ENCODE measurements at regions not wholly inside any gene's neighbourhood (a gene's known extent, or its start where the extent isn't known, plus 50 kb on each side); places are given as distances from the start of the nearest gene placed in this dataset.

GRCh38 chr1:232212253-232212652 lies 417.7 kb downstream of the SIPA1L2 start:
- TF ChIP-seq GATA2 (IDR thresholded peaks at IDR 0.05; ENCODE audit: low read depth, low read length) (no peak), GATA3 (IDR thresholded peaks at IDR 0.05; ENCODE audit: low read depth, low read length) (no peak)

DNA sequence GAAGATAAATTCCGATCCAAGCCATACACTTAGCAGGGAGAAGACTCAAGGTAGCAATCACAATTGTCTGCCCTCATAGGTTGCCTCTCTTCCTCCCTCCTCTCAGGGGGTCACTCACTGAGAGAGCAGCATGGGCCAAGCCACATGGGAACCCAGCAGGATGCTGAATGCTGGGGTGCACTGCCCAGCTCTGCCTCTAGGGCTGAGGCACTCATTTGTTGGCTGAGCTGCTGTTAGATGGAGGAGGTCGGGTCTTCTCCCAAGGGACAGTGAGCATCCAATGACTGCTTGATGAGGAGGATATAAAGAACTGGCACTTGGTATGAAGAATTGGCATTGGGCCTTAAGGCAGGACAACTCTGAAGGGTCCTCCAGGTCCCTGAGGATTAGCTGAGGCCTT lies 418.8 kb downstream of the SIPA1L2 start:
- no peak for TF ChIP-seq GATA3 (IDR thresholded peaks at IDR 0.05; ENCODE audit: low read depth, low read length)
- TF ChIP-seq GATA2 (IDR thresholded peaks at IDR 0.05; ENCODE audit: low read depth, low read length) = no peak

- TF ChIP-seq GATA3 (IDR thresholded peaks at IDR 0.05; ENCODE audit: low read depth, low read length) = no peak
Observed at GRCh38 chr1:232209357-232209756, 420.6 kb downstream of the SIPA1L2 start.

DNA sequence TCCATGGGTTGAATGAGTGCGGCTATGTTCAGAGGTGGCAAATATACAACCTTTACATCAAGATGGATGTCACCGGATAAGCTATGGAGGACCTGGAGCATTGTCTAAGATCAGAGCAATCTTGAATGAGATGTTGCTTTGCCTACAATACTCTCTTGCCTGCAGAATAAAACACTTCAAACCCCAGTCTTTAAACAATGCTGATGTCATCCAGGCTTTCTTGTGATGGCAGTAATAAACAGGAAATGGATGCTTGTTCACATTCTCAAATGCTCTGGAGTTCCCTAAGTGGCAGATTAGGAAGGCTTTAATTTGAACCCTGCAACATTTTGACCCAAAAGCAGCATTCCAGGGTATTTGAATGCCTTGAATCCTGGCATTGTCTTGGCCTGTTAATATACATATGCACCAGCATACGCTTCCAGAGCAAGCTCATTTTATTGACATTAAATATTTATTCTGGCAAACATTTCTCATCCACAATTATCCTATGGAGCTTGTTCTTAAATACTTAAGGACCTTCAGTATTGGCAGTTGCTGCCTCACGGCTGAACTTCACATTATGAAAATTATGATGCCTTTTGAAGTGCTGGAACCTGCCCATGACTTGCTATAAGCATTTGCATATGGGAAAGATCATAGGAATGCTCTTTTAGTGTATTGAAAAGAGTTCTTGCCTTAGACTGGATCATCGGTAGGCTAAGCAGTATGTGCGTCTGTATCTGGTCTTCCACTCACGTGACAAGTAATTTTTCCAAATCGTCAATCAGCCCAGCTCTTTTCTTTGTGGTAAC lies 422.7 kb downstream of the SIPA1L2 start:
- TF ChIP-seq GATA3 (IDR thresholded peaks at IDR 0.05; ENCODE audit: low read depth, low read length) (no peak), GATA2 (IDR thresholded peaks at IDR 0.05; ENCODE audit: low read depth, low read length) (no peak)

DNA sequence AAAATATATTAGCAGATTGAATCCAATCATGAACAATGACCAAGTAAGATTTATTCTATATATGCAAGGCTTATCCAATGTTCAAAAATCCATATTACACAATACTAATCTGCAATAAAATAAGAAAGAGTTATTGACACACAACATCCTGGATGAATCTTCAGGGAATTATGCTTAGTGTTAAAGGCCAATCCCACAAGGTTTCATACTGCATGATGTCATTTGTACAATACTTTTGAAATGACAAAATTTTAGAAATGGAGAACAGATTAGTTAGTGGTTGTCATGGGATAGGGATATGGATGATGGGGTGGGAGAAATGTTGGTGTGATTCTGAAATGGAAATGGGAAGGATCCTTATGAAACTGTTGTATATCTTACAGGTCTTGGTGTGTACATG lies 425.7 kb downstream of the SIPA1L2 start:
- TF ChIP-seq GATA3 (IDR thresholded peaks at IDR 0.05; ENCODE audit: low read depth, low read length) = no peak
- TF ChIP-seq GATA2 (IDR thresholded peaks at IDR 0.05; ENCODE audit: low read depth, low read length) = no peak

DNA sequence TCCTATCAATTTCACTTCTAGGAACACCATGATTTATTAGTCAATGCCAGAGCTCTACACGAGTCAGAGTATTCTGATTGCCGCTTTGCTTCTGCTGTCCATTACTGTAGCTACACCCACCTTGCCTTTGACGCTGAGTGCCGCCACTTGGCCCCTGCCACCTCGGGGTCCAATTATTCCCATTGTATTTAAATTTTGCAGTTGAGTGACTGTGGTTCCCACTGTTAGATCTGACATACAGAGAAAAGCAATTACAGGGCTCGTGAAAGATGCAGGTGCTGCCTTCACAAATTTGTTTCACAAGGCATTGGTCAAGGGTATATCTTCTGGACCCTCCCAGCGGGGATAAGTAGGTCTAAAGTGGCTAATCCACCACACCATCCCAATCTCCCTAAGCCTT lies 428.9 kb downstream of the SIPA1L2 start:
- no peak for TF ChIP-seq GATA2 (IDR thresholded peaks at IDR 0.05; ENCODE audit: low read depth, low read length)
- no peak for TF ChIP-seq GATA3 (IDR thresholded peaks at IDR 0.05; ENCODE audit: low read depth, low read length)

- no peak for TF ChIP-seq GATA3 (IDR thresholded peaks at IDR 0.05; ENCODE audit: low read depth, low read length)
- no peak for TF ChIP-seq GATA2 (IDR thresholded peaks at IDR 0.05; ENCODE audit: low read depth, low read length)
Observed at GRCh38 chr1:232196042-232196441, 433.9 kb downstream of the SIPA1L2 start.

DNA sequence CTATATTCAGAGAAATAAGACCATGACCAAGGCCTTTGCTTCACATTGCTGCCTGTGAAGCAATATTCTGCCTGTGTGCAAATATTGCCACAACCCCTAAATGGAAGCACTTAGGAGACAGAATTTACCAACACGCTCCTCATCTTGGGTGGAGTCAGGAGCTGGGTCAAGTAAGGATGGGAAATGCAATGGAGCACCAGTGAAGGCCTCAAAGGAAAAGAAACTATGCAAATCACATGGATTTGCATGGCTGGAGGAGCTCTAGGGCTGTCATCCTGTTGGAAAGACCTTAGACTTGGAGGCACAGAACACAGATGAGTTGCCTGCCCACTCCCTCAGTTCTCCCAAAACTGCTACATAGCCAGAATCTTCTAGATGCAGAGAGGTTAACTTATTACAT lies 435.5 kb downstream of the SIPA1L2 start:
- TF ChIP-seq GATA3 (IDR thresholded peaks at IDR 0.05; ENCODE audit: low read depth, low read length) (no peak), GATA2 (IDR thresholded peaks at IDR 0.05; ENCODE audit: low read depth, low read length) (no peak)

DNA sequence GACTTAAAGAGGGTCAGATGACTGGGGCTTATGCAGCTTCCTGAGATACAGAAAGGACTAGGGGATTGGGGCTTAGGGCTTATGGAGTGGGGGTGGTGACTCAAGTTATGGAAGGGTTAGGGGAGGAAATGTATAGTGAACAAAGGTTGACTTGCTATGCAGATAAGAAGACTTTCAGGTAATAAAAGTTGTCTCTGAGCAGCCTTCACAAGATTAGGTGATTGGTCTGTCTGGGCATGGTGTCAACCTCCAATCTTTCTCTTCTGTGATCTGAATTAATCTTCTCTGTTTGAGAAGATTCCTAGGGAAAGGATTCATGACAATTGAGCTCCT lies 436.5 kb downstream of the SIPA1L2 start:
- TF ChIP-seq GATA2 (IDR thresholded peaks at IDR 0.05; ENCODE audit: low read depth, low read length) (no peak), GATA3 (IDR thresholded peaks at IDR 0.05; ENCODE audit: low read depth, low read length) (no peak)

GRCh38 chr1:232192781-232193450 lies 437.0 kb downstream of the SIPA1L2 start:
- TF ChIP-seq GATA2 (IDR thresholded peaks at IDR 0.05; ENCODE audit: low read depth, low read length) = no peak
- no peak for TF ChIP-seq GATA3 (IDR thresholded peaks at IDR 0.05; ENCODE audit: low read depth, low read length)

GRCh38 chr1:232191560-232191959 lies 438.4 kb downstream of the SIPA1L2 start:
- no peak for TF ChIP-seq GATA3 (IDR thresholded peaks at IDR 0.05; ENCODE audit: low read depth, low read length)
- no peak for TF ChIP-seq GATA2 (IDR thresholded peaks at IDR 0.05; ENCODE audit: low read depth, low read length)

- no peak for TF ChIP-seq GATA3 (IDR thresholded peaks at IDR 0.05; ENCODE audit: low read depth, low read length)
- no peak for TF ChIP-seq GATA2 (IDR thresholded peaks at IDR 0.05; ENCODE audit: low read depth, low read length)
Observed at GRCh38 chr1:232188318-232188717, 441.6 kb downstream of the SIPA1L2 start.

DNA sequence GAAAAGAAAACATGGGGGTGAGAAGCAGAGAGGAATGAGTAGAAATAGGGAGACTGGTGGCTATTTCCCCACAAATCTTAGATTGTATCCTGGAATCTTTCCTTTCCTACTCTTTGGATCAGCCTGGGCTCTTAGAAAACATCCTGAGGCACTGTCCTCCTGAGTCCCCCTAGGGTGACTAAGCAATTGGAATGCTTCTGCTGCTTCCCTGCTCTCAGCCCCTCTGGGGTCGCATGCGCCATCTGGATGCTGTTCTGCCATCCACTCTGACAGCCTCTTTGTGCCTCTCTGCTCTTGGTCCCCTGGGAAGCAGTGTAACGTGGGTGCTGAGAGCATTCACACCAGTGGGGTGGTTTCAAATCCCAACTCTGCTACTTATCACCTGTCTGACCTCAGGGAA lies 443.0 kb downstream of the SIPA1L2 start:
- no peak for TF ChIP-seq GATA3 (IDR thresholded peaks at IDR 0.05; ENCODE audit: low read depth, low read length)
- TF ChIP-seq GATA2 (IDR thresholded peaks at IDR 0.05; ENCODE audit: low read depth, low read length) = no peak

GRCh38 chr1:232184561-232185530 lies 445.1 kb downstream of the SIPA1L2 start:
- TF ChIP-seq GATA3 (IDR thresholded peaks at IDR 0.05; ENCODE audit: low read depth, low read length) = no peak
- no peak for TF ChIP-seq GATA2 (IDR thresholded peaks at IDR 0.05; ENCODE audit: low read depth, low read length)

Data from SH-SY5Y (cell line).